GM08714 (cell line): ENCODE measurements at regions not wholly inside any gene's neighbourhood (a gene's known extent, or its start where the extent isn't known, plus 50 kb on each side); places are given as distances from the start of the nearest gene placed in this dataset.
"Not testable (repeated sequence)": the region's sequence is repeated elsewhere in the genome, so short reads cannot be mapped to it uniquely, and the experiment has no call there.

Experiments
- H3K4me3 ChIP-seq: fragments of 200-500 bp; sonication (Bioruptor generic); 2 replicates; pipeline ENCODE4 v1.5.1; 2014; ENCODE audit warnings: mild to moderate bottlenecking, low read length, inconsistent platforms
- ZNF274 ChIP-seq: IDR thresholded peaks from 2 replicates; pipeline ENCODE4 v1.6.1; 2012; ENCODE audit warnings: mild to moderate bottlenecking, low read depth, low read length

DNA sequence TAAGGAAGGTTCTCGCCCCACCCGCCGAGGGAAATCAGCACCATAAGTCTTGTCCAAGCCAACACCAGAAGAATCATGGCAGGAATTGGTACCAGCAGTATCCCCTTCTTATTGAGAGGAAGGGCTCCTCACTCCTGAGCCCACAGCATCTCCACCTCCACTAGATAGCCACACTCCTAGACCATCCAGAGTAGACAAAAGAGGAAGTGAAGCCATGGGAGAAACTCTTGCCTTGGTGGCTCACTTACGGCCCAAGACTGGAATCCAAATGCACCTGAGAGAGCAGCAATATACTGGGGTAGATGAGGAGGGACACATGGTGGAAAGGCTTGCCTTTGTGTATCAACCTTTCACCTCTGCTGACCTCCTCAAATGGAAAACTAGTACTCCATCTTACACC lies 255.3 kb upstream of the PRKX start:
- TF ChIP-seq ZNF274 = no peak

DNA sequence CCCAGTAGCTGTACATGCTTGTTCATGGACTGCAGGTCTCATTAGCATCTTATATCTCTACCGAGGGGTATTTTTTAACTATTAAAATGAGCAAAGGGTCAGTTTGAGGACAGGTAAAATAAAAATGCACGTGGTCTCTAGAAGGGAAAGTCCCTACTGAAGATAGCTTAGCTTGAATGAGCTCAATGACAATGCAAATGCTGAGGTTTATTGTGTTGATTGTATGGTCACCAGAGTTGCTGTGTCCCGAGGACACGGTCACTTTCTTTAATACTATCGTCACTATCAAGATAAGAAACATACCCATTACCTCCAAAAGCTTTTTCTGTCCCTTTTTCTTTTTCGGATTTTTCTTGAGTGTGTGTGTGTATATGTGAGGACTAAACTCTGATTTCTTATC lies 250.5 kb upstream of the PRKX start:
- TF ChIP-seq ZNF274 = no peak
- H3K4me3 ChIP-seq = no peak overlapping the region

More for the DNA sequence above, 255.3 kb upstream of the PRKX start:
- H3K4me3 ChIP-seq = no peak overlapping the region

DNA sequence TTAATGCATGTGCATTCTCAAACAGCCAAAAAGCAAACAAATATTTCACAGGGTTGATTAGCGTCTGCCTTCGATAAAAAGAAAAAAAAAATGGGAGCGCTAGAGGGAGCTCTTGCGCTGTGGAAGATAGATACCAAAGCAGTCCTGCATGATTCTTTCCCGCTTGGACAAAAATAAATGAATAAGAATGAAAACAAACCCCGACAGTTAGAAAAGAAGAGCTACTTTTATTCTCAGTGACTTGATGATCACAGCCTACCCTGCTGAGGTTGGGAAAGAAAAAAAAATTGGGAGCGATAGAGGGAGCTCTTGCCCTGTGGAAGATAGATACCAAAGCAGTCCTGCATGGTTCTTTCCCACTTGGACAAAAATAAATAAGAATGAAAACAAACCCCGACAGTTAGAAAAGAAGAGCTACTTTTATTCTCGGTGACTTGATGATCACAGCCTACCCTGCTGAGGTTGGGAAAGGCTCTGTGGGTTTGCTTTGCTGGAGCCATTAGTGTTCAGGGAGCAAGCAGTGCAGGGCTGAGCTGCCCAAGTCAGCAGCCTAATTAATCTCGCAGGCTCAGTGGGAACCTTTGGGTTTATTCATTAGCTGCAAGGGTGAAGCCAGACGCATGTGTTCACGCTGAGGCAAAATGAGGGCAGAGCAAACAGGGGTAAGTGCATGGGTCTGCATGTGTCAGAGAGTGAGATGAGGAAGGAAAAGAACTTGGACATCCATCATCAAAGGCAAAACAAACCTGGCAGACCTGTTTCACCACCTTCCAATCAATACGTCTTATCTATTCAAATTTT lies 249.3 kb upstream of the PRKX start:
- TF ChIP-seq ZNF274 = no peak
- no peak overlapping the region for H3K4me3 ChIP-seq

DNA sequence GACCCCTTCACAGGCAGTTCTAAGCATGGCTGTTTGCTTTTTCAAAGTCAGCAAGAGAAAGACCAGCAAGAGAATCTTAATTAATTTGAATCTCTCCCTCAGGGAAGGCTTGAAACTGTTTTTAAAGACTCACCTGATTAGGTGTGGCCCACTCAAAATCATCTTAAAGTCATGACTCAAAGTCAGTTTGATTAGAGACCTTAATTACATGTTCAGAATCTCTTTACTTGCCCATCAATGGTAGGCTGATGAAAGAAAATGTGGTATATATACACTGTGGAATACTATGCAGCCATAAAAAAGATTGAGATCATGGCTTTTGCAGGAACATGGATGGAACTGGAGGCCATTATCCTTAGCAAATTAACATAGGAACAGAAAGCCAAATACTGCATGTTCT lies 247.5 kb upstream of the PRKX start:
- TF ChIP-seq ZNF274 = no peak
- no peak overlapping the region for H3K4me3 ChIP-seq

DNA sequence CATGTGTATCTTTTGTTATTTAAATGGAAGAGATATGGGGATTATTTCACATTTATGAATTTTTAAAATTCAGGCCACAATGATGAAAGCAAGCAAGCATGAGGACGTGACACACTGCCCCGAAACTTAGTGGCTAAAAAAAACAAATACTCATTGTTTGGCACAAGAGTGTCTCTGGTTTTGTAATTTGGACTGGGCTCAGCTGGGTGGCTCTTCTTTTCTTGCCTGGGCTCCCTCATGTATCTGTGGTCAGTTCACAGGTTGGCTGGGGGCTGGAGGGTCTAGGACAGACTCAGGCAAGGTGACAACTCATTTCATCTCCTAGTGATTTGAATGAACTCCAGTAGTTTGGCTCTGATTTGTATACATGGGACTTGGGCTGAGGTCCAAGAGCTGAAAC lies 238.4 kb upstream of the PRKX start:
- TF ChIP-seq ZNF274 = no peak
- H3K4me3 ChIP-seq = no peak overlapping the region

DNA sequence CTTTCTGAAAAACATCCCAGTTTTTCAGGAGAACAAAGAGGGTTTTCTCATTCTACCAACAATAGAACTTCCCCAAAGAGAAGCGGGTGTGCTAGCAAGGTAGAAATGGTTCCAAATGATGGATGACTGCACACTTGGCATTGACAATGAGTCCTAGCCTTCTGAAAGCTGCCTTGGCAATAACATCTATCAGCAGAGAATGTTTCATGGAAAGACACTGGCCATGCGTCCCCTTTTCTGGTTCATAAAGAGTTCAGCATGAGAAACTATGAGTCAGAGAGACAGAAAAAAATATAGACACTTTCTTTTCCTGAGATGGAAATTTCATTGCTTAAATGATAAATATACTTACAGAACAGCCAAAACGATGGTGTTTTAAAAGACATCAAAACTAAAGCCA lies 236.9 kb upstream of the PRKX start:
- H3K4me3 ChIP-seq = no peak overlapping the region
- no peak for TF ChIP-seq ZNF274

DNA sequence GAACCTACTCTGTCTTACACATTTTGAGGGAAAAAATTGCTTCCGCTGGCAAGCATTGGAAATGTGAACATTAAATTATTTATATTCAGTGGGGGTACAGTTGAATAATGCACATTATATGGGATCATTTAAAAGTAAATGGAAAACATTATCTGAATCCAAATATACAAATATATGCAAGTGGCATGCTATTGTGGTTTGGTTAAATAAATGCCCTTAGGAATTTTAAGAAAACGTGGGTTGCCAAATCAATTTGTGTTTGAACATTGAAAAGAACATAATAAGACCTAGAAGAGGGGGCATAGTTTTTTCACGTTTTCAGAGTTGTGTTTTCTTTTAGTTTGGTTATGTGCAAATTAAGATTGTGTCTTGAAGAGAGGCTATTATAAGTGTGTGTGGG lies 230.5 kb upstream of the PRKX start:
- TF ChIP-seq ZNF274 = no peak
- H3K4me3 ChIP-seq = no peak overlapping the region

DNA sequence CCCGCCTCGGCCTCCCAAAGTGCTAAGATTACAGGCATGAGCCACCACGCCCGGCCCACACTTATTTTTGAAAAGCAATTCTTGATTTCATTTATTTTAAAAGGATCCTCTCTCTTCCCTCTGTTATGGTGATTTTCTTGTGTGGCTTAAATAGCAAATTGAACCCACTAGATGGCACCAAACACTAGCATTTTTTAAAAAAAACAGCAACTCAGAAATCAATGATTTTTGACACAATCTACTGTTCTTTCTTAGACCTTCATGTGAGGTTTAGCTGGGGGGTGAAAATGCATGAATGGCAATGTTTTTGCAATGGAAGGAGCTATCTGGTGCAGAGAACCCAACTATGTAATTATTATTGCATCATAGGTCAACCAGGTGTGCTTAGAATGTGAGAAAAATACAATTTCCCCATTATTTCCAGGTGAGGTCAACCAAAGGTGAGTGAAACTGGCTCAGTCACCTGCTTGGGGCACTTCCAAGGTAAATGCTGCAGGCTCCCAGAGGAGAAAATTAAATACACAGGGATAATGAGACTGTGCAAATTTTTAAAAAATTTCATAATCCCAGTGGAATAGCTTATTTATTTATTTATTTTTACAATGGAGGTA lies 226.7 kb upstream of the PRKX start:
- no peak overlapping the region for H3K4me3 ChIP-seq
- no peak for TF ChIP-seq ZNF274

DNA sequence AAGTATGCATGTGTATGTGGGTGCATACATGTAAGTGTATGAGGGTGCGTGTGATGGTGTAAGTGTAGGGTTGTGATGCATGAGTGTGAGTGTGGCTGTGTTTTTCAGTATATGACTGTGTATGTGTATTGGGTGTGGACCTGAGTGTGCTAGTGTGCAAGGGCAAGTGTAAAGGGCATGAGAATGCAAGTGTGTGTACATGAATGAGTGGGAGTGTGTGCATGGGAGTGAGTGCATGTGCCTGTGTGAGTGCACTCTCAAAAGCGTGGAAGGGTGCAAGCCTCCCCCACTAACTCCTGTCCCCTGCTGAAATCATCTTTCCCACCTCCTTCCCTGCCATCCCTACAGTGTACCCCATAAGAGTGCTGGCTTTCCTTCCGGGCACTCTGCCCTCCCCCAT lies 225.1 kb upstream of the PRKX start:
- TF ChIP-seq ZNF274 = no peak
- H3K4me3 ChIP-seq = no peak overlapping the region

DNA sequence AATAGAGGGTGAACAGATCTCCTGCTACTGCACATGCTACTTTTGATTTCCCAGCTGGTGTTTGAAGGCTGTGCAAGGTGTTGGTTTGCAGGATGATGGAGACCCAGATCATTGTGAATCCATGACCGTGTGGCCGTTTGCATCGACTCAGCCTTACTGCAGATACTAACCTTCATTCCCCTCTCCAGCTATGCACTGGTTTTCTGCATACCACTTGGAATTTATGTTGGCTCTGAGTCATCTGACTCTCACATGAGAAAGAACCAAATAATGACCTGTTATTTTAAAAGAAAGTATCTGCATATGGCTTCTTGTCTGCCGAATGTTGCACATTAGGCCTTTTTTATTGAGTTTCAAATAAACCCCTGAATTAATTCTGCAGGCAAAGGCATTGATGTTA lies 221.7 kb upstream of the PRKX start:
- H3K4me3 ChIP-seq = not testable (repeated sequence)

DNA sequence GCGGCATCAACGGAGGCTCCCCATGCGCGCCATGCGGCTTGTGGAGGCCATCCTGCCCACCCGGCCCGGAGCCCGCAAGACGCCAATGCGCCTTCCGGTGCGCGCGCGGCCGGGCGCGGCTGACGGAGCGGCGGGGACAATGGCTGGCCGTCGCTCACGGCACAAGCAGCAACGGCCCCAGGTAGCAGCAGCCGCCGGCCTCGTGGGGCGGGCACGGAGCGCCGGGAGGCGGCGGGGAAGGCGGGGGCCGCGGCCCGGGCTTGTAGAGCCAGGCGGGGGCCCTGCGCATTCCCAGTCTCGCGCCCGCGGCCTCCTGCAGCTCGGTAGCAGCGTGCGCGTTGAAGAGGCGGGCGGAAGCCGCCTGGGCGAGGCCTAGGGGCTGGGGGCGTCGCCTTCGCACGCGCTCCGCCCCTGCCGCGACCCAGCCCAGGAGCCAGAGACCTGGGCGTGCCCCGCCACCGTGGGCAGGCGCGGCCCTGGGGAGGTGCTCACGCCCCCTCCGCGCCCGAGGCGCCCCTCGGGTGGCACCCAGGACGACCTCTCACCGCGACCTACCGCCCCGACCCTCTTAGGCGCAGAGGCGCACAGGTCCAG lies 207.1 kb upstream of the PRKX start:
- not testable (repeated sequence) for H3K4me3 ChIP-seq

DNA sequence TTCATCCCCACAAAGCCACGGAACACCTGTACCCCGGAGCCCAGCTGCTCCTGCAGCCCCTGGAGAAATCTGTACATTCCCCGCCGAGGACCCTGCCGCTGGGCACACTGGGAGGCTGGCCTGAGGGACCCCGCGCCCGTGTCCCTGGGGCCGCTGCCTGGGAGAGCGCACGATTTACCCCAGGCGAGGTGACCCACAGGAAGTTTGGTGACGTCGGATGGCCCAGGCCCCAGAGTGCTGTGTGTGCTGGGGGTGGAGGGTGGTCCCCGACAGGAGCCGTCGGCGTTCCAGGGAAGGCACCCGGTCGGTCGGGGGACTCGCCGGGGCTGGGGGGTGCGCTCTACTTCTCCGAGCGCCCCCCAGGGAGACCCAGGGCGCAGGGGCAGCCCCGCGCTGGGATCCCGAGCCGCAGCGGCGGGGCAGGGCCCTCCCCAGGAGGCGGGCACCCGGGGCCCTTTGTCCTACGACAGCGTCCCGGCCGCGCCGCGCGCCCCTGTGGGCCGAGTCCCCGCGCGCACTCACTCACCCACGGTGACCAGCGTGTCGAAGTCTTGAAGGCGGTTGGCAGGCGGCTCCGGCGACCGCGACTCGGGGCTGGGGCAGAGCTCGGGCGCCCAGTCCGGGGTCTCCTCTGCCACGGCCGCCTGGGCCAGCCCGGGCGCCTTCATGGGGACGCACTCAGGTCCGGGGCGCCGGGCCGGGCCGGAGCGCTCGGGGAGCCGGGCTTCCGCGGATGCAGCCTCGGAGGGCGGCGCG lies 206.4 kb upstream of the PRKX start:
- H3K4me3 ChIP-seq = not testable (repeated sequence)

DNA sequence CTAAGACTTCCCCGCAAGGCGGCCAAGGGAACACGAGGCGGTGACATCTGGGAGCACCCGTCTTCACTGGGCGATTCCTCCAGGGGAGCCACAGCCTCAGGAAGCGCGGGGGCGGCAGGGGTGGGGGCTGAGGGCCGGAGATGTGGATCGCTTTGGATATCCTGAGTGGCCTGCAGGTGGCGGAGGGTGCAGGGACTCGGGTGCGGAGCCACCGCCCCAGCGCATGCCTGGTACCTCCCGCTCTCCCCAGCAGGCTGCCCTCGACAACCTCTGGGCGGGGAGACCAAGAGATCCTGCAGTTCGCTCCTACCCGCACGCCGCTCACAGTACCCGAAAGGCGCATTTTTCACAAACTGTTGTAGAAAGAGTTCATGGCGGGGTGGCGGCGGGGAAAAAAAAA lies 201.4 kb upstream of the PRKX start:
- H3K4me3 ChIP-seq = not testable (repeated sequence)

DNA sequence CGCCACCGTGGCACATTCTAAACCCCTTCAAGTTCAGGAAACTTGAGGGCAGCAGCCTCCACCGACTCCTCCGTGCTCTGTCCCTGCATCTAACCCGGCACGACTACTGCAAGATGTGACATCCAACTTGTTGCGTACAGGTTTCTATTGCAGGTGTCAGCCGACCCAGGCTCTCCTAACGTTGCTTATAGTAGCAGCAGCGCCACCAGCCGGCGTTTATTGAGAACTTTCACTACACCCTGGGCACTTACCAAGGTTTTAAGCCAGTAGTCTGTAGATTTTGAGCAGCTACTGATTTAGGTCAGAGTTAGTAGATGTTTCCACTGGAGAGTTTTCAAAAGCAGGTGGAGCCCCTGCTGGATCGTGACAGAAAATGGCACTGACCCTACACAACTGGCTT lies 200.6 kb upstream of the PRKX start:
- not testable (repeated sequence) for H3K4me3 ChIP-seq

DNA sequence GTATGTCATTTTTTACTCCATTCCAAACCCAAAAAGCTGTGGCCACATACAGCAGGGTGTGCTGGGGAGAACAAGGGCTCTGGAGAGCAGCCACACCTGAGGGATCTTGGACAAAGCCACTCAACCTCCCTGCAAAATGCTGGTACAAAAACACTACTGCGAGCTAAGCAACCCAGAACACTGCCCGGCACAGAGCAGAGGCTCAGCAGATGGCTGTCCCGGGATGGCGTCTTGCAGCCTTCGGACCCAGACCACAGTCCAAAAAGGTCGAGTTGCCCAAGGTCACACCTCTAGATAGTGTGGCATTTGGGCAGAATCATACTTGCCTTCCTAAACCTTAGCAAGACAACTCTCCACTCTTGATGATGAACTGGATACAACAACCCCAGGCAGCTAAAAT lies 197.6 kb upstream of the PRKX start:
- H3K4me3 ChIP-seq = not testable (repeated sequence)

DNA sequence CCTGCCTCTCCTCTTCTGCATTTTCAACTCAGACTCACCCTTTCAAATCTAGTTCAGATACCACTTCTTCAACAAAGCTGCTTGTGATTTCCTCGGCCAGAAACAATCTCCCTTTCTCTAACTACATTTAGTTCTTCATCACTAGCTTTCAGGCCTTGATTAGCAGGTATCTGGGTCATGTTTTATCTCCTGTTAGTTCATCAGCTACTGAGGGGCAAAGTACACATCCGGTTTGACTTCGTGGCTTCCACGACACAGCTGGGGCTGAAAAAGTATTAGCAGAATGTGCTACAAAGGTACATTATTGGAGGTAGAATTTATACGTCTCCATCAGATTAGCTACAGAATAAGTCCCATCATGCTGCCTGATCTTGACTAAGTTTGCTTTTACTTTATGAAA lies 197.2 kb upstream of the PRKX start:
- H3K4me3 ChIP-seq = not testable (repeated sequence)

DNA sequence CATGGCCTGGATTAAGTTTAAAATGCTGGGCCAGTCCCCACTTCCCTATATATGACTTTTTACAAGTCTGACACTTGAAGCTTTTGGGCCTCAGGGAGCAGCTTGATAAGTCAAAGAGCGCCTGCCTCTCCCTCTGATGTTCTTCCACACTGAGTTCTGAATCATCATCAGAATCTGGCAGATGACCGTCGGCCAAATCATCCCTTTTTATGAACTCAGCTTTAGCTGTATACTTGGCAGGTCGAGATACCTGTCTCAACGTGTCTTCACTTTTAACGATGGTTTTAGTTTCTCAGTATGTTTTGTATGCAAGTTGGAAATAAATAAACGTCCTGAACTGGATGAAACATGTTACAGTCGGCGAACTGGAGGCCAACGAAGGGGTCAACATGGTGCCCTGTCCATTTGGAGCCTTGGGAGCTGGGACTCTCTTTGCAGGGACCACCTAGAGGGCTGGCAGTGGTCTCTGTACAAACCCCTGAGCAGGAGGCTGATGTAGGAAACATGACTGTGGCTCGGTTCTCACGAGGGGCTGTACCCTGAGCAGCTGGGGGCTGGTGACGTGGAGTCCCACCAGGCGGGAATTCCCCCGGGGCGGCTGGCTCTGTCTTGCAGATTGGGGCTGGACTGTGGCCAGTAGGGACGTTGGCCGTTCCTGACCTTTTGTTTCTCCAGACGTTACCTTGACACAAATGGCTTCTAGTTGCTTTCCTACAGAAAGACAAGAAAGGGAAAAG lies 192.2 kb upstream of the PRKX start:
- H3K4me3 ChIP-seq = not testable (repeated sequence)

DNA sequence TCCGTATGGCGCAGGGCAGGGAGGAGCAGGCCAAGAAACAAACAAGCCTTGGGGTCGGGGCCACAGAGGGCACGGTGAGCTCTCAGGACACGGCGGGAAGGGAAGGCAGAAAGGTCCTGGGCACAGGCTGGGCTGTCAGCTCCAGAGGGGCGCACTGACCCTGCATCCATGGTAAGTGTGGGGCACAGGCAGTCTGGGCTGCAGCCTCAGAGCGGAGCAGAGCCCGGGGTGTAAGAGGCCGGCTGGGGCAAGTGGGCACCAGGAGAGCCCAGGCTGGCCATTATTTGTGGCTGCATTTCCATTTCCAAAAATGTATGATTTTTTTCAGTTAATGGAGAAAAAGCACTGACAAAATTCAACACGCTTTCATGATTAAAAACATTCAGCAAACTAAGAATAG lies 188.8 kb upstream of the PRKX start:
- not testable (repeated sequence) for H3K4me3 ChIP-seq

DNA sequence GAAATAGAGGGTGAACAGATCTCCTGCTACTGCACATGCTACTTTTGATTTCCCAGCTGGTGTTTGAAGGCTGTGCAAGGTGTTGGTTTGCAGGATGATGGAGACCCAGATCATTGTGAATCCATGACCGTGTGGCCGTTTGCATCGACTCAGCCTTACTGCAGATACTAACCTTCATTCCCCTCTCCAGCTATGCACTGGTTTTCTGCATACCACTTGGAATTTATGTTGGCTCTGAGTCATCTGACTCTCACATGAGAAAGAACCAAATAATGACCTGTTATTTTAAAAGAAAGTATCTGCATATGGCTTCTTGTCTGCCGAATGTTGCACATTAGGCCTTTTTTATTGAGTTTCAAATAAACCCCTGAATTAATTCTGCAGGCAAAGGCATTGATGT lies 183.3 kb upstream of the PRKX start:
- H3K4me3 ChIP-seq = not testable (repeated sequence)

DNA sequence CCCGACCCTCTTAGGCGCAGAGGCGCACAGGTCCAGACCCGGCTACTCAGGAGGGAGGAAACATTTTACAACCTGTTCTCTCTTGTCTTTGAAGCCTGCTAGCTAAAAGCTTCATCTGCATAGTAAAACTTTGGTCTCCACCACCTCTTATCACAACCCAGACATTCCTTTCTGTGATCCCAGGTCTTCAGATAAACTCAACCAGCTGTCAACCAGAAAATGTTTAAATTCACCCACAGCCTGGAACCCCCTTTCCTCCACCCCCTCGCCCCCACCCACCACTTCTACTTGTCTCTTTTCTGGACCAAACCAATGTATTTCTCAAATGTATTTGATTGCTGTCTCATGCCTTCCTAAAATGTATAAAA lies 169.1 kb upstream of the PRKX start:
- not testable (repeated sequence) for H3K4me3 ChIP-seq
